SKM-1 treated with dmso at 0.1 percent for 144 hours (cell line): ENCODE measurements at regions not wholly inside any gene's neighbourhood (a gene's known extent, or its start where the extent isn't known, plus 50 kb on each side); places are given as distances from the start of the nearest gene placed in this dataset.
"Not testable (repeated sequence)": the region's sequence is repeated elsewhere in the genome, so short reads cannot be mapped to it uniquely, and the experiment has no call there.

Experiments
- DNase-seq: peaks from one replicate; lab custom pipeline; 2025; ENCODE audit not compliant: unreplicated experiment; lab: John Stamatoyannopoulos, UW

- DNase-seq, result not testable (repeated sequence)
These were observed 66.6 kb upstream of the ZNF195 start for GRCh38 chr11:3445535-3445934.

GRCh38 chr11:3444420-3444744, 65.4 kb upstream of the ZNF195 start:
- DNase-seq, result not testable (repeated sequence)

GRCh38 chr11:3443700-3444419, 64.9 kb upstream of the ZNF195 start:
- not testable (repeated sequence) for DNase-seq

- DNase-seq, result not testable (repeated sequence)
These were observed 58.5 kb upstream of the ZNF195 start for GRCh38 chr11:3437441-3437840.

GRCh38 chr11:3434976-3435375, 56.0 kb upstream of the ZNF195 start:
- no peak for DNase-seq

GRCh38 chr11:3429191-3429590, 50.2 kb upstream of the ZNF195 start:
- DNase-seq, result not testable (repeated sequence)
